ENCODE measurements at regions not wholly inside any gene's neighbourhood (a gene's known extent, or its start where the extent isn't known, plus 50 kb on each side); places are given as distances from the start of the nearest gene placed in this dataset.

- Mint-ChIP-seq H3K4me1 (no peaks in the 10 kb centered on the region), H3K27me3 (no peaks in the 10 kb centered on the region), H3K4me3 (no peak overlapping the region), H3K27ac (no peak overlapping the region), H3K9me3 (peaks cover 0 to 3% (median 0%) of the 10 kb centered on the region in 7 donors), H3K36me3 (no peaks in the 10 kb centered on the region)
- no peaks in the 10 kb centered on the region for H3K9me3 ChIP-seq (ENCODE audit: control insufficient read depth in 2 of 2, low read length in 2 of 2)
- no peak for DNase-seq
- H3K27ac ChIP-seq (ENCODE audit: insufficient read depth, low read length, poor library complexity, severe bottlenecking), result no peak overlapping the region
- no peaks in the 10 kb centered on the region for H3K27me3 ChIP-seq (ENCODE audit: control insufficient read depth, insufficient read depth, low read length)
- H3K36me3 ChIP-seq (ENCODE audit: control insufficient read depth, insufficient read depth, low read length), result no peaks in the 10 kb centered on the region
- H3K4me3 ChIP-seq (ENCODE audit: low read depth, low read length), result no peak overlapping the region
- ATAC-seq (ENCODE audit: low read depth in 2 of 2), result no peak
- H3K4me1 ChIP-seq (ENCODE audit: control insufficient read depth, insufficient read depth, low read length, poor library complexity, severe bottlenecking), result no peaks in the 10 kb centered on the region
These were observed 125.8 kb upstream of the SNX2 start for GRCh38 chr5:122649080-122649479.

- Mint-ChIP-seq H3K4me3 (no peak overlapping the region), H3K4me1 (no peaks in the 10 kb centered on the region), H3K9me3 (peaks cover 0 to 3% (median 0%) of the 10 kb centered on the region in 7 donors), H3K27ac (no peak overlapping the region), H3K27me3 (peaks cover 9% of the 10 kb centered on the region), H3K36me3 (no peaks in the 10 kb centered on the region)
- ATAC-seq (ENCODE audit: low read depth in 2 of 2) (no peak), DNase-seq (no peak)
- H3K36me3 ChIP-seq (ENCODE audit: control insufficient read depth, insufficient read depth, low read length), result no peaks in the 10 kb centered on the region
- H3K4me3 ChIP-seq (ENCODE audit: low read depth, low read length), result no peak overlapping the region
- H3K9me3 ChIP-seq (ENCODE audit: control insufficient read depth in 2 of 2, low read length in 2 of 2), result no peaks in the 10 kb centered on the region
- no peak overlapping the region for H3K27ac ChIP-seq (ENCODE audit: insufficient read depth, low read length, poor library complexity, severe bottlenecking)
- no peaks in the 10 kb centered on the region for H3K4me1 ChIP-seq (ENCODE audit: control insufficient read depth, insufficient read depth, low read length, poor library complexity, severe bottlenecking)
- H3K27me3 ChIP-seq (ENCODE audit: control insufficient read depth, insufficient read depth, low read length), result no peaks in the 10 kb centered on the region
These were observed 121.5 kb upstream of the SNX2 start for GRCh38 chr5:122653087-122654017.

- H3K4me1 ChIP-seq (ENCODE audit: control insufficient read depth, insufficient read depth, low read length, poor library complexity, severe bottlenecking), result no peaks in the 10 kb centered on the region
- H3K27ac ChIP-seq (ENCODE audit: insufficient read depth, low read length, poor library complexity, severe bottlenecking), result no peak overlapping the region
- DNase-seq, result no peak
- peaks cover 0 to 3% (median 0%) of the 10 kb centered on the region in 7 donors for H3K9me3 Mint-ChIP-seq
- no peak overlapping the region for H3K4me3 ChIP-seq (ENCODE audit: low read depth, low read length)
- H3K36me3 ChIP-seq (ENCODE audit: control insufficient read depth, insufficient read depth, low read length), result no peaks in the 10 kb centered on the region
- no peaks in the 10 kb centered on the region for H3K4me1 Mint-ChIP-seq
- no peaks in the 10 kb centered on the region for H3K36me3 Mint-ChIP-seq
- H3K27ac Mint-ChIP-seq, result no peak overlapping the region
- no peaks in the 10 kb centered on the region for H3K9me3 ChIP-seq (ENCODE audit: control insufficient read depth in 2 of 2, low read length in 2 of 2)
- no peak overlapping the region for H3K4me3 Mint-ChIP-seq
- no peak for ATAC-seq (ENCODE audit: low read depth in 2 of 2)
- no peaks in the 10 kb centered on the region for H3K27me3 ChIP-seq (ENCODE audit: control insufficient read depth, insufficient read depth, low read length)
- H3K27me3 Mint-ChIP-seq, result peaks cover 9% of the 10 kb centered on the region
These were observed 118.7 kb upstream of the SNX2 start for GRCh38 chr5:122656160-122656559.

GRCh38 chr5:122656577-122656976, 118.3 kb upstream of the SNX2 start:
- H3K4me1 ChIP-seq (ENCODE audit: control insufficient read depth, insufficient read depth, low read length, poor library complexity, severe bottlenecking), result no peaks in the 10 kb centered on the region
- no peak for ATAC-seq (ENCODE audit: low read depth in 2 of 2)
- Mint-ChIP-seq H3K36me3 (no peaks in the 10 kb centered on the region), H3K4me3 (no peak overlapping the region), H3K27me3 (peaks cover 9% of the 10 kb centered on the region), H3K9me3 (peaks cover 0 to 3% (median 0%) of the 10 kb centered on the region in 7 donors), H3K4me1 (no peaks in the 10 kb centered on the region), H3K27ac (no peak overlapping the region)
- H3K36me3 ChIP-seq (ENCODE audit: control insufficient read depth, insufficient read depth, low read length), result no peaks in the 10 kb centered on the region
- no peak for DNase-seq
- no peaks in the 10 kb centered on the region for H3K9me3 ChIP-seq (ENCODE audit: control insufficient read depth in 2 of 2, low read length in 2 of 2)
- H3K4me3 ChIP-seq (ENCODE audit: low read depth, low read length), result no peak overlapping the region
- peaks cover under 1% of the 10 kb centered on the region for H3K27me3 ChIP-seq (ENCODE audit: control insufficient read depth, insufficient read depth, low read length)
- no peak overlapping the region for H3K27ac ChIP-seq (ENCODE audit: insufficient read depth, low read length, poor library complexity, severe bottlenecking)

- Mint-ChIP-seq H3K27ac (no peak overlapping the region), H3K4me1 (no peaks in the 10 kb centered on the region), H3K4me3 (no peak overlapping the region), H3K27me3 (peaks cover 2% of the 10 kb centered on the region), H3K36me3 (no peaks in the 10 kb centered on the region), H3K9me3 (peaks cover 0 to 7% (median 0%) of the 10 kb centered on the region in 7 donors)
- no peak for DNase-seq
- no peak overlapping the region for H3K4me3 ChIP-seq (ENCODE audit: low read depth, low read length)
- H3K36me3 ChIP-seq (ENCODE audit: control insufficient read depth, insufficient read depth, low read length), result no peaks in the 10 kb centered on the region
- peaks cover 2% of the 10 kb centered on the region for H3K27me3 ChIP-seq (ENCODE audit: control insufficient read depth, insufficient read depth, low read length)
- H3K27ac ChIP-seq (ENCODE audit: insufficient read depth, low read length, poor library complexity, severe bottlenecking), result no peak overlapping the region
- ATAC-seq (ENCODE audit: low read depth in 2 of 2), result no peak
- H3K9me3 ChIP-seq (ENCODE audit: control insufficient read depth in 2 of 2, low read length in 2 of 2), result no peaks in the 10 kb centered on the region
- no peaks in the 10 kb centered on the region for H3K4me1 ChIP-seq (ENCODE audit: control insufficient read depth, insufficient read depth, low read length, poor library complexity, severe bottlenecking)
These were observed 113.2 kb upstream of the SNX2 start for GRCh38 chr5:122661496-122662180.

- Mint-ChIP-seq H3K27me3 (peaks cover 4% of the 10 kb centered on the region), H3K36me3 (no peaks in the 10 kb centered on the region), H3K4me1 (no peaks in the 10 kb centered on the region), H3K9me3 (peaks cover 0 to 7% (median 3%) of the 10 kb centered on the region in 7 donors), H3K27ac (no peak overlapping the region), H3K4me3 (no peak overlapping the region)
- H3K27ac ChIP-seq (ENCODE audit: insufficient read depth, low read length, poor library complexity, severe bottlenecking), result no peak overlapping the region
- H3K4me1 ChIP-seq (ENCODE audit: control insufficient read depth, insufficient read depth, low read length, poor library complexity, severe bottlenecking), result no peaks in the 10 kb centered on the region
- H3K36me3 ChIP-seq (ENCODE audit: control insufficient read depth, insufficient read depth, low read length), result no peaks in the 10 kb centered on the region
- DNase-seq (no peak), ATAC-seq (ENCODE audit: low read depth in 2 of 2) (no peak)
- no peak overlapping the region for H3K4me3 ChIP-seq (ENCODE audit: low read depth, low read length)
- H3K9me3 ChIP-seq (ENCODE audit: control insufficient read depth in 2 of 2, low read length in 2 of 2), result no peaks in the 10 kb centered on the region
- H3K27me3 ChIP-seq (ENCODE audit: control insufficient read depth, insufficient read depth, low read length), result peaks cover 2% of the 10 kb centered on the region
These were observed 109.8 kb upstream of the SNX2 start for GRCh38 chr5:122665051-122665450.

- Mint-ChIP-seq H3K4me3 (no peak overlapping the region), H3K27ac (no peak overlapping the region), H3K27me3 (peaks cover 4% of the 10 kb centered on the region), H3K4me1 (no peaks in the 10 kb centered on the region), H3K36me3 (no peaks in the 10 kb centered on the region), H3K9me3 (peaks cover 0 to 8% (median 0%) of the 10 kb centered on the region in 7 donors)
- DNase-seq (no peak), ATAC-seq (ENCODE audit: low read depth in 2 of 2) (no peak)
- Histone ChIP-seq H3K4me1 (ENCODE audit: control insufficient read depth, insufficient read depth, low read length, poor library complexity, severe bottlenecking) (no peaks in the 10 kb centered on the region), H3K36me3 (ENCODE audit: control insufficient read depth, insufficient read depth, low read length) (no peaks in the 10 kb centered on the region), H3K27me3 (ENCODE audit: control insufficient read depth, insufficient read depth, low read length) (no peaks in the 10 kb centered on the region), H3K4me3 (ENCODE audit: low read depth, low read length) (no peak overlapping the region), H3K27ac (ENCODE audit: insufficient read depth, low read length, poor library complexity, severe bottlenecking) (no peak overlapping the region), H3K9me3 (ENCODE audit: control insufficient read depth in 2 of 2, low read length in 2 of 2) (no peaks in the 10 kb centered on the region)
These were observed 106.3 kb upstream of the SNX2 start for GRCh38 chr5:122668552-122668951.

Data from CD4-positive, CD25-positive, alpha-beta regulatory T cell (primary cell).